Right lobe of liver (tissue), 6 donors: ENCODE measurements at regions not wholly inside any gene's neighbourhood (a gene's known extent, or its start where the extent isn't known, plus 50 kb on each side); places are given as distances from the start of the nearest gene placed in this dataset.

ENCODE experiments used
- ATAC-seq, 4 donors: fragments of 200-7000 bp; cut with Tn5 transposase; one replicate each; pipeline ENCODE4 v1.9.1; 2020; ENCODE audit warnings: mild to moderate bottlenecking in 4 of 4, moderate library complexity in 4 of 4
- DNase-seq, 3 donors: peaks; one replicate each; pipeline ENCODE4 v3.0.0-alpha.2; 2020
- H3K27ac ChIP-seq, 3 donors: fragments of 200-600 bp; one replicate each; pipeline ENCODE4 v1.8.0; 2022
- H3K27me3 ChIP-seq, 2 donors: fragments of 200-600 bp; one replicate each; pipeline ENCODE4 v1.8.0; 2022
- H3K36me3 ChIP-seq, 4 donors: fragments of 200-600 bp; sonication (generic) in 1 of 4; one replicate each; pipeline versions ENCODE4 v1.5.1 to v1.8.0; 2017 to 2022; ENCODE audit warnings: control low read depth in 1 of 4
- H3K4me1 ChIP-seq, 4 donors: fragments of 200-600 bp; sonication (generic) in 1 of 4; one replicate each; pipeline versions ENCODE4 v1.5.1 to v1.8.0; 2017 to 2022; ENCODE audit warnings: control low read depth in 1 of 4
- H3K4me3 ChIP-seq, 3 donors: fragments of 200-600 bp; one replicate each; pipeline ENCODE4 v1.8.0; 2022
- H3K9me3 ChIP-seq, 4 donors: fragments of 200-600 bp; sonication (generic) in 1 of 4; one replicate each; pipeline versions ENCODE4 v1.5.1 to v1.8.0; 2017 to 2022; ENCODE audit warnings: control low read depth in 1 of 4
- POLR2A ChIP-seq: fragments of 450-650 bp; IDR thresholded peaks from one replicate; pipeline ENCODE4 v1.6.1; 2017; ENCODE audit warnings: antibody characterized with exemption, mild to moderate bottlenecking
- whole genome bisulfite sequencing: methylation state at CpG from one replicate; pipeline ENCODE4 v1.1.6; 2018; ENCODE audit warnings: low coverage, low lambda C conversion rate; ENCODE audit not compliant: insufficient coverage; ENCODE audit errors: missing lambda C conversion rate; 5-methylcytosine and 5-hydroxymethylcytosine counted together
- intact Hi-C, 2 donors: fragments of 100-400 bp; cut with DNase I; formaldehyde crosslinking; loops; one replicate each; pipeline versions ENCODE4 v1.11.2 to v1.14.1; 2022
- TF ChIP-seq, protein P1 (sequence below), 4 donors: fragments of 200-600 bp in 3 of 4; fragments of 450-650 bp in 1 of 4; IDR thresholded peaks; one replicate each; pipeline versions ENCODE4 v1.5.1 to v1.8.0; 2016 to 2022; ENCODE audit warnings: antibody characterized with exemption in 4 of 4, mild to moderate bottlenecking in 2 of 4
- donor health status: DM: no; HTN: yes; CAD: no.
- donor health status: DM: no; HTN: no; CAD: no.
- donor health status: DM: no; HTN: no; CAD: no.
- donor health status: DM: no; HTN: yes; CAD: no.
- donor health status: DM: no; HTN: yes; CAD: no.

DNA sequence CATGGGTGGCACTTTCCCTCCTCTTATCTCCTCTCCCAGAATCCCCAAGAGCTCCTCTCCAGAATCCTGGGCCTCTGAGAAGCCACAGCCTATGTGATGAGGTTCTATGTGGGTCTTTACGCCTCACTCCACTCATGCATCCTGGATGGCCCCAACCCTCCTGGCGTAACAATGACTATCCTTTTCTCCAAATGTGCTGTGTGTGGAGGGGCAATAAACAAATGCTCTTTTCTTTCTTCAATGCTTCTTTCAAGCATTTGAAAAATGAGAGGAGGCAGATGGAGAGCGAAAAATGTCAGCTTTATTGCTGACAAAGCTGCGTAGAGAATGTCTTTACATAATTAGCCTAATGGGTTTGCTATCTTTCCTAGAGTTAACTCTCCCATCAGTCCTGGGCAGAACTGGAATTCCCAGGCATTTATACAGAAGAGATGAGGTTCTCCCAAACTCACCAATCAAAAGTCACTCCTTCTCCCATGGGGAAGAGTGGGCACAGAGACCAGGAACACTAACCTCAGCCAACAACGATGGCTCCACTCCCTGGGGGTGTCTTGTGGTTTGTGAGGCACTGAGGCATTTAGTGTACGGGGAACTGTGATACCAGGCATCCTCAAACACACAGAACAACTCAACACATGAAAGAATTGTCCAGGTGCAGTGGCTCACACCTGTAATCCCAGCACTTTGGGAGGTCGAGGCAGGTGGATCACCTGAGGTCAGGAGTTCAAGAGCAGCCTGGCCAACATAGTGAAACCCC is 118.9 kb upstream of the SLC34A2 start:
- DNase-seq: no peak
- Histone ChIP-seq H3K9me3 (no peaks in the 10 kb centered on the region), H3K4me3 (no peak overlapping the region), H3K27me3 (no peaks in the 10 kb centered on the region), H3K4me1 (no peaks in the 10 kb centered on the region), H3K36me3 (no peaks in the 10 kb centered on the region), H3K27ac (no peak overlapping the region)
- 84% methylated on average over 5 of the region's 7 CpGs for WGBS
- ATAC-seq: no peak
- intact Hi-C loops: no loop called here
- no peak for TF ChIP-seq POLR2A
- TF ChIP-seq, protein P1, sequence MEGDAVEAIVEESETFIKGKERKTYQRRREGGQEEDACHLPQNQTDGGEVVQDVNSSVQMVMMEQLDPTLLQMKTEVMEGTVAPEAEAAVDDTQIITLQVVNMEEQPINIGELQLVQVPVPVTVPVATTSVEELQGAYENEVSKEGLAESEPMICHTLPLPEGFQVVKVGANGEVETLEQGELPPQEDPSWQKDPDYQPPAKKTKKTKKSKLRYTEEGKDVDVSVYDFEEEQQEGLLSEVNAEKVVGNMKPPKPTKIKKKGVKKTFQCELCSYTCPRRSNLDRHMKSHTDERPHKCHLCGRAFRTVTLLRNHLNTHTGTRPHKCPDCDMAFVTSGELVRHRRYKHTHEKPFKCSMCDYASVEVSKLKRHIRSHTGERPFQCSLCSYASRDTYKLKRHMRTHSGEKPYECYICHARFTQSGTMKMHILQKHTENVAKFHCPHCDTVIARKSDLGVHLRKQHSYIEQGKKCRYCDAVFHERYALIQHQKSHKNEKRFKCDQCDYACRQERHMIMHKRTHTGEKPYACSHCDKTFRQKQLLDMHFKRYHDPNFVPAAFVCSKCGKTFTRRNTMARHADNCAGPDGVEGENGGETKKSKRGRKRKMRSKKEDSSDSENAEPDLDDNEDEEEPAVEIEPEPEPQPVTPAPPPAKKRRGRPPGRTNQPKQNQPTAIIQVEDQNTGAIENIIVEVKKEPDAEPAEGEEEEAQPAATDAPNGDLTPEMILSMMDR (IDR thresholded peaks at IDR 0.05): no peak

DNA sequence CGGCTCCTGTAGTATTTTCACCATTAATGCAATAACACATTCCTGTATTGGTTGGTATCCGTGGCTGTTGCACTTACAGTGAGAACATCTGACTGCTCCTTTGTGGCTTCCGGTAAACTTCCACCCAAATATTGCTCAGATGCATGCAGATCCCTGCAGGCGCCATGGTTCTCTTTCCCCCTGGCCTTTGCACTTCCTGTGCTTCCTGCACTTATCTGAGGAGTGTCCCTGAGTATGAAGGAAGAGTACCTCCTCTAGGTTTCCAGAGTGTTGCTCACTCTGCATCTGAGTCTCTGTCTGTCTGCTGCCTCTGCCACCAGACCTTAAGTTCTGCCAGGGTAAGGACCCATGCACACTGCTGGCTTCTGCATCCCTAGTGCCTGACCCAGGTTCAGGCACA is 117.2 kb upstream of the SLC34A2 start:
- intact Hi-C loops: no loop called here
- 68% methylated on average over 3 of the region's 4 CpGs for WGBS
- no peaks in the 10 kb centered on the region for H3K9me3 ChIP-seq
- H3K4me3 ChIP-seq: no peak overlapping the region
- no peaks in the 10 kb centered on the region for H3K27me3 ChIP-seq
- TF ChIP-seq, protein P1 (IDR thresholded peaks at IDR 0.05): no peak
- no peak for TF ChIP-seq POLR2A
- no peak for DNase-seq
- no peak overlapping the region for H3K27ac ChIP-seq
- no peaks in the 10 kb centered on the region for H3K36me3 ChIP-seq
- ATAC-seq: peak; percentile 42 to 83 (median 46)
- no peaks in the 10 kb centered on the region for H3K4me1 ChIP-seq

DNA sequence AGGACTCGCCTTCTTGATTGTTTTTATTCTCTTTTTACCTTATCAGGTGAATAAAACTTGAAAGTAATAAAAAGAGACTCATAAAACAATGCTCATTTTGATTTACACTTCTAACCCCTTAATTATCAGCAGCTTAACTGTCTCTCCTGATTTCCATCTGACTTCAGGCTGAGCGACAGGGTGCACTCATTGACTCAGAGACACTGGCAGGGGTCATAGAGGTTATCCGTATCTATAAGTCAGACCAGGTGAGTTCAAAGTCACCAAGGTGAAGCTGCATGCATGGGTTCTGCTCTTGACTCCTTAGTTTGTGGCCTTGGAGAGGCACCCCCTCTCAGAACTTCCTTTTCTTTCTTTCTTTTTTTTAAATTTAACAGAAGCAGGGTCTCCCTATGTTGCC is 116.4 kb upstream of the SLC34A2 start:
- Histone ChIP-seq H3K4me3 (no peak overlapping the region), H3K9me3 (no peaks in the 10 kb centered on the region), H3K36me3 (no peaks in the 10 kb centered on the region), H3K27ac (no peak overlapping the region), H3K4me1 (no peaks in the 10 kb centered on the region), H3K27me3 (no peaks in the 10 kb centered on the region)
- TF ChIP-seq, protein P1 (IDR thresholded peaks at IDR 0.05): no peak
- TF ChIP-seq POLR2A: no peak
- ATAC-seq (no peak), DNase-seq (no peak)
- intact Hi-C loops: no loop called here
- WGBS: 59% methylated on average over 2 of the region's 3 CpGs

DNA sequence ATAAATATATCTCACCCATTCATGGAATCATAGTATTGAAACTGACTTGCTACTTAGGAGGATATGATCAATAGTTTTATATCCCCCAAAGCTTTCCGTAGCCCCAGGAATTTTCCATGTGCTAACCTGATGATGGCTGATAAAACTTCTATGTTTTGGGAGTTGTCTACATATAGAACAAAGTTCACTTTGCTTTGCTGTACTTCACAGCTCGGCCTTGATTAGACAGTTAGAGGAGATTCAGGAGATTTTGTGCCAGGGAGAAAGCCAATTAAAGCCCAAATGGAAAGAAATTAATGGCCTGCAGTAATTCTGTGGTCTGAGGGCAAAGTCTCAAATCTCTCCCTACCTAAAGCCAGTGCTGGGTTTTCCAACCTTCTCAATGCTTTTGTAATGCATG is 114.9 kb upstream of the SLC34A2 start:
- Histone ChIP-seq H3K4me1 (no peaks in the 10 kb centered on the region), H3K27ac (no peak overlapping the region), H3K36me3 (no peaks in the 10 kb centered on the region), H3K4me3 (no peak overlapping the region), H3K9me3 (no peaks in the 10 kb centered on the region), H3K27me3 (no peaks in the 10 kb centered on the region)
- no peak for DNase-seq
- ATAC-seq: no peak
- TF ChIP-seq, protein P1 (IDR thresholded peaks at IDR 0.05): no peak
- no peak for TF ChIP-seq POLR2A
- WGBS: 57% methylated on average over 2 of the region's 2 CpGs
- intact Hi-C loops: no loop called here
